HG02870 (cell line): ENCODE measurements at regions not wholly inside any gene's neighbourhood (a gene's known extent, or its start where the extent isn't known, plus 50 kb on each side); places are given as distances from the start of the nearest gene placed in this dataset.
A peak's percentile ranks its signal among the peaks of the same experiment; 100 is the strongest.

ENCODE experiments used
- ATAC-seq: cut with Tn5 transposase; IDR thresholded peaks from one replicate; pipeline ENCODE4 v1.9.1; 2021; ENCODE audit warnings: mild to moderate bottlenecking, moderate library complexity; ENCODE audit not compliant: unreplicated experiment

DNA sequence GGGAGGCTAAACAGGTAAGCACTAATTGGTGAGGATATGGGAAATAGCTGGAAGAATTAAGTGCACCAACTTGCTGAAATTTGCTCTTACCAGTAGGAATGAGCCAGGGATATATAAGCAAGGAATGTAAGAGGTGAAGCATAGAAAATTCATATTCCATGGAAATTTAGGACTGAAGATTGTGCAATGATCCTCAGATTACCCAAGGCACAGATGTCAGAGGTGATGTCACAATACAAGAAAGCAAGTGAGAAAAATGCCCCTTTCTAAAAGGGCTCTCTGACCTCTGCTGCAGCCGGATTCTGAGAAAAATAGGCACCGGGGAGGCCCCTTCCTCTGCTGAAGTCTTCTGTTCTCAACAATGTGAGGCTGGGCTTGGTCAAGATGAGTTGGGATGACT lies 112.3 kb upstream of the ZNF678 start:
- no peak for ATAC-seq

DNA sequence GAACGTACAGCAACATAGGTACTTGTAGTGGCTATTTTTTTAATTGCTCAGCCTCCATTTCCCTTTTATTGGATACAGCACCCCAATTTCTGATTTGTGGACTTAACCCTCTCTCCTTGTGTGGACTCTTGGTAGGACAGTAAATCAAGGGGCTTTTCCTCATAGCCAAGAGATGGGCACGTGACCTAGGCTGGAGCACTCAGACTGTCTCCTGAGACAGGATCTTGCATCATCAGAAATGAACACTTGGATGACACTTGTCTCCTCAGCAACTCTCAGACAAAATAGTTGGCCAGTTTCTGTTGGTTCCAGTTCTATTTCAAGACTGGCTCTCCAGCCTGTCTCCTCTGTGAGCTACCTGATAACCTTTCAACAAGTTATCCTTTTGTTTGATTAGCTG lies 112.9 kb upstream of the ZNF678 start:
- no peak for ATAC-seq

DNA sequence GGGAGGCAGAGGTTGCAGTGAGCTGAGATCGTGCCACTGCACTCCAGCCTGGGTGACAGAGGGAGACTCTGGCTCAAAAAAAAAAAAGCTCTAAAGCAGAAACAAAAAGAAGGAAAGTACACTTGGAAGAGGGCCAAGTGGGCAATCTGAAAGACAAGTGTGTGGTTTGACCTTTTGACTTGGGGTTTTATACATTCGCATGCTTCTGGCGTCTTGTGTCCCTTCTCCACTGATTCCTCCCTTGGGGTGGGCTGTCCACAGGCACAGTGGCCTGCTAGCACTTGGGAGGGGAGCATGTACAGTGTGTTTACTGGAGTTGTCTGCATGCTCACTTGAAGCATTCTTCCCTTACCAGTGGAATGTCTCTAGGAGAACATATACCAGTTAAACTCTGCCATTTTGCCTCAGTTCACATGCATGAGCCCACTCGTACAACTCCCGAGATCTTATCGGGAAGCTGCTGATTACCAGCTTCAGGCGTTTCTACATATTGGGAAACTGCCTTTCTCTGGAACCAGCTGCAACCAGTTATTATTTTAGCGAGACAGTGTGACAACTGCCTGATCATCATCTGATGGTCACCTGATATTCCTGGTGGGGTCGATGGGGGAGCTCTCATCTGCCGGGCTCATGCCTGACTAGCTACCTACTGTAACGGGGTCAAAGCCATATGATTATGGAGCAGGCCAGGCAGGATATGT lies 113.5 kb upstream of the ZNF678 start:
- no peak for ATAC-seq

DNA sequence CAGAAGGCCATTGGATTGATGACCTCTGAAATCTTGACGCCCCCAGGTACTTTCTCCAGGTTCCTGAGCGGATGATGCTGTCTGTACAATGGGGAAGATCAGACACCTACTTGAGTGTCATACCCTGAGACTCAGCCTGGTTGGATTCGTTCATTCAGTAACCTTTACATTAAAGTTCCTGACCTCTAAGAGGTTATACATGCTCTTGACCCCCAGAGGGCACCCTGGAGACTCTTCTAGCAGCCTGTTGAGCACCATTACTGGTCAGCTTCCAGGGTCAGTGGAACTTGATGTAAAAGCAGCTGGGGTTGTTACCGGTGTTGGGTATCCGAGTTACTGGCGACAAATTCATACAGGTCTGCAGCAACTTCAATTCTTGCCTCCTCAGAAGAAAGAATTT lies 114.3 kb upstream of the ZNF678 start:
- ATAC-seq = peak; percentile 62

DNA sequence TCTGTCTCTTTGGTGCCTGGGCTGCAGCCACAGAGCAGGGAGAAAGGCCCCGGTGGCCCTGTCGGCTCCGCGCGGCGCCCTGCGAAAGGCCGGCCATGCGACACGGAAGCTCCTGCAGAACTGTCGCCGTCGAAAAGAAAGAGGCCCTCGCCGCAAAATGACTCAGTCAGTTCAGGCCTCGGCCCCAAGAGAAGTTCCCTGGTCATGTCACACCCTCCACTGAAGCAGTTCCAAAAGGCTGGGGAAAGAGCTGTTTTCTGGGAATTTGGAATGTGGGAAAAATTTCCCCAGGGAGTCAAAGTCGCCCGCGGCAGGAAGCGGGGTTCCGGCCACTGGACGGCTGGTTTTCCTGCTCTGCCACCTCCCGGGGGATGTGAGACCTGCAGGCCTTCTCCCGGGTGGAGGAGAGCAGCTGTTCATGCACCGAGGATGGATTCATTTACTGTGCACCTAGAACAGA lies 115.8 kb upstream of the ZNF678 start:
- ATAC-seq = no peak

DNA sequence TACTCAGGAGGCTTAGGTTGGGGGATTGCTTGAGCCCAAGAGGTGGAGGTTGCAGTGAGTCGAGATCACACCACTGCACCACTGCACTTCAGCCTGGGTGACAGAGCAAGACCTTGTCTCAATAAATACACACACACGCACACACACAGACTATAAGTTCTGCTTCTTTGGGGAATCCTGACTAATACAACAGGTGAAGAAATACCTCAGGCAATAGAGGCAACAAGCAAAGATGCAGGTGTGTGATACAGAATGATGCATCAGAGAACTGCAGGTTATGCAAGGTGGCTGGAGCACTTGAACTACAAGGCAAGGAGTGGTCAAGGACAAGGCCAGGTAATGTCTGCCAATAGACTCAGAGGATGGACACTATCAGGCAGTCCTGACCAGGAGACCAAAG lies 117.6 kb upstream of the ZNF678 start:
- no peak for ATAC-seq

DNA sequence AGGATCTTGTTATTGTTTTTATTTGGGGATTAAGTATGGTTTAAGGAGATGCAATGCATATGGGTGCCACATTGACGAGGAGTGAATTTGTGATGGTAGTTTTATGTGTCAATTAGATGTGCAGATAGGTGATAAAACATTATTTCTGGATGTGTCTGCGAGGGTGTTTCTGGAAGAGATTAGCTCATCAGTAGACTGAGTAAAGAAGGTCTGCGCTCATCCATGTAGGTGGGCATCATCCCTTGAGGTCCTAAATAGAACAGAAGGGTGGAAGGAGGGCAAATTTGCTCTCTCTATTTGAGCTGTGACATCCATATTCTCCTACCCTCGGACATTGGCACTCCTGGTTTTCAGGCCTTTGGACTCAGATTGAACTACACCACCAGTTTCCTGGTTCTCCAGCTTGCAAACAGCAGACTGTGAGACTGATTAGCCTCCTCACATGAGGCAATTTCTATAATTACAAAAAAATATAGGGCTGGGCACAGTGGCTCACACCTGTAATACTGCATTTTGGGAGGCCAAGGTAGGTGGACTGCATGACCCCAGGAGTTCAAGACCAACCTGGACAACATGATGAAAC lies 118.2 kb upstream of the ZNF678 start:
- no peak for ATAC-seq

DNA sequence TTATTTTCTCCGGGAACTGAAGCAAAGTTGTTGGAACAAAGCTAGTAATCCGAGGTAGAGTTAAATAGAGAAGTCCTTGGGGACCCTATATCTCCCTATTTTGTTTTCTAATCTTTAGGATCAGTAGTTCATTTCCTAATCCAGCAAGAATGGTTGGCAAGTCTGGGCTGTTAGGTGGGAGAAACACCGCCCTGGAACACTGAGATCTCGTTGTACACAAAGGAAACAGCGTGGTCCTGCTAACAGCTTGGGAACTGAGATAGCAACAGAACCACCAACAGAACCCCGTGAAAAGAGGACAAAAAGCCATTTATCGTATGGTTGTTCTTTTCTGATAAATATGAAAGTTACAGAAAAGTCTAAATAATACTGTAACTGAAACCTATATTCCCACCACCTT lies 121.9 kb upstream of the CDC42BPA start:
- ATAC-seq = no peak

DNA sequence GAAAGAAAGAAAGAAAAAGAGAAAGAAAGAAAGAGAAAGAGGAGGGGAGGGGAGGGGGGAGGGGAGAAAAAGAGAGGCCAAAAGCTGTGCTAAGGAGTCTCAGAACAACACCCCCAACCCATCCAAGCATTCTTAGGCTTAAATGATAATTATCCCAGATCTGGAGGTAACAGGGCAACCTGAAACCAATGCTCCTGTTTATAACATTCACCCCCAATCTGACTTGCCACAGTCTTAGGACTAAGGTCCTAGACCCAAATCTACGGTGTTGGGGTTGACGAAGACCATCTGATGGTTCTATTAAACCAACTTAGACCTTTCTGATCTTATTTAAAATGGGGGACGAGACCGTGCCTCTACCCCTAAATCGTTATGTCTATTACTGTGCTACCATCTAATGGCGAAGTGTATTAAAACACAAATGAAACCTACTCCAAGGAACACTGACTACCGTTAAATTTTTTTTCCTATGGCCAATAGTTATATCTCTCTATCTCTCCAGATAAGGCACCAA lies 119.3 kb upstream of the CDC42BPA start:
- ATAC-seq = no peak

DNA sequence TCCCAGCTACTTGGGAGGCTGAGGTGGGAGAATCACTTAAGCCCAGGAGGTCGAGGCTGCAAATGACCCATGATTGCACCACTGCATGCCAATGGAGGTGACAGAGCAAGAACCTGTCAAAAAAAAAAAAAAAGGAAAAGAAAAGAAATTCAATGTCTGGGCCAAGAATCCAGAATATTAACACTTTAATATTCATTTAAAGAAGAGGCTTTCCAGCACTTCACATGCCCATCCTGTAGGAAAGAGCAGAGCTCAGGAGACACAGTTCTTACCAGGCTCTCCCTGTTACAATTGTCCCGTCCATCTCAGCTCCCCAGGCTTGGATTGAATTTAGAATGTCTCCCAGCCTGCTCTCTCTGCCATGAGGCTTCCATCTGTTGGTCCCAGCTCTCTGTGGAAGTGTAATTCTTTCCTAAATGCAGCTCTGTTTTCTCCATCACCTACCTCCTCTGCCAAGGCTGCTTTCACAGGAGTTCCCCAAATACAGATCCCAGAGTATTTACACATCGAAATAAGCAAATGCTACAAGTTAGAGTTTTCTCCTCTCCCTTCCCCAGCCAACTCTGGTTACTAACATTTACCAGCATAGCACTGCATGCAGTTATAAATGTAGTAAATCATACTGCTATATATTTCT lies 116.6 kb upstream of the CDC42BPA start:
- ATAC-seq = no peak

DNA sequence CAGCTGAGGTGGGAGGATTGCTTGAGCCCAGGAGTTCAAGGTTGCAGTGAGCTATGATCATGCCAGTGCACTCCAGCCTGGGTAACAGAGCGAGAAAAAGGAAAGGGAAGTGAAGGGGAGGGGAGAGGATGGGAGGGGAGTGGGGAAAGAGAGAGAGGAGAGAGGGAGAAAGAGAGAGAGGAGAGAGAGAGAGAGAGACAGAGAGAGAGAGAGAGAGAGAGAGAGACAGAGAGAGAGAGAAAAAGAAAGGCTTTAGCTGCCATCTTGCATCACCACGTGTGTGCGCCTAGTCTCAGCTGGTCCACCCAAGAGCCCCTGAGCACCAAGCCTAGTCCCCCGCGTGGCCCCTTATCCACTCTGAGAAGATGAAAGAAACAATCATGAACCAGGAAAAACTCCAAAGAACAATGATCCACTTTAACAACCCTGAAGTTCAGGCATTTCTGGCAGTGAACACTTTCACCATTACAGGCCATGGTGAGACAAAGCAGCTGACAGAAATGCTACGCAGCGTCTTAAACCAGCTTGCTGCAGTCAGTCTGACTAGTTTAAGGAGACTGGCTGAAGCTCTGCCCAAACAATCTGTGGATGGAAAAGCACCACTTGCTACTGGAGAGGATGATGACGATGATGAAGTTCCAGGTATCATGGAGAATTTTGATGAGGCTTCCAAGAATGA lies 115.5 kb upstream of the CDC42BPA start:
- no peak for ATAC-seq

DNA sequence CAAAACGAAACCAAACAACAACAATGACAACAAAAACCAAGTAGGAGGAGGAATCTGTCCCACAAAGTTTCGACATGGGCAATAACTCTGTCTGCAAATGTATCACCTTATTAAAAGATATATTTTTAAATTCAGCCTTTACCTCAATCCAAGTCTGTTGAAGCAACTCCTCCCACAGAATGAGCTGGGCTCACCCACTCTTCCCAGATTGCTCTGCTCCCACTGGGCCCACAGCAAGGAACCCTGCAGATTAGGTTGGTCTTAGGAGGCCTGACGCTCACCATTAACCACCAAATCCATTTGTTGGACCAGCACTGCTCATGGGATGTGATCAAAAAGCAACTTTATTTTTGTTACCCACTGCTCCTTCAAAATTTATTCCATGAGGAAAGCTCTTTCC lies 114.7 kb upstream of the CDC42BPA start:
- ATAC-seq = no peak

DNA sequence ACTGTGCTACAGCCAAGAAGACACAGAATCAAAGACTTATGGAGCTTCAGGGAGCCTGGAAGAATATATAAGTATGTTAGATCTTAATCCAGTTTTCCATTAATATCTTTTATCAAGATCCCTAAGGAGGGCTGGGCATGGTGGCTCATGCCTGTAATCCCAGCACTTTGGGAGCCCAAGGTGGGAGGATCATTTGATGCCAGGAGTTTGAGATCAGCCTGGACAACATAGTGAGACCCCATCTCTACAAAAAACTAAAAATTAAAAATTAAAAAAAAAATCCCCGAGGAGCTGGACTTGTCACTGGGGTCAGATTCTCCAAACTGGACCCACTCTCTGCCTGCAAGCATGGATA lies 113.9 kb upstream of the CDC42BPA start:
- ATAC-seq = no peak

DNA sequence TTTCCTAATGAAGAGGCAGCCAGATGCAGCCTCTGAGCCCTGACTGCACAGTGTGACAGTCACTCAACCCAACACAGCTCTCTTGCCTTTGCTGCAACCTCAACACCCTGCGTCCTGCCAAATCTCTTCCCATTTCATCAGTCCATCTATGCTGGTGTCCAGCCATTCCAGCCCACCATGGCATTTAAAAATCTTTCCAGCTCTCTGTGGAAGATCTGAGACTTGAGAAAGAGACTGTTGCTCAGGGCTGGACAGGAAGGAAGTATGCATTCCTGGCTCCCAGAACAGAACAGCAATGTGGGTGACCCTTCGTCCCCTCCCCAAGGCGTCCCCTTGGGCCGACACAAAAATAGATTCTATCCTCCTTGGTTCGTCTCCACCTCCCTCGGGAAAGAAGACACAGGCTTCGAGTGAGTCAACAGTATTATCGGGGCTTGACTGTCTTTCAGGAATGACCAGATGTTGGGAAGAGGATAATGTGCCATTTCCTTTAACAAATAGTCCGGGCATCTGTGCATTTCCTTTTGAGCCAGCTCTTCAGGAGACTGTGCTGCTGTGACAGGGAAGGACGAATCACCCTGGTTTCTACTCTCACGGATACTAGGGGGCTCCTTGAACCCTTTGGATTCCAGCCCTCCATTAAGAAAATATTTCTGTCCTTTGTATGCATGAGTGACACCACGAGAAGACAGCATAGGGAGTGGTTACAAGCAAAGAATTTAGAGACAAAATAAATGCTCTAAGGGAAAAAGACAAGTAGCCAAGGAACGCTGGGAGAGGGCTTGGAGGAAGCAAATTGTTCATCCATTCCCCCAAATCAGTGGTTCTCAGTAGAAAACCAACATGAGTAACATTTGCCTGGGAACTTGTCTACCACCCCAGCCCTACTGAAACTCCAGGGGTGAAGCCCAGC lies 111.4 kb upstream of the CDC42BPA start:
- ATAC-seq = no peak

DNA sequence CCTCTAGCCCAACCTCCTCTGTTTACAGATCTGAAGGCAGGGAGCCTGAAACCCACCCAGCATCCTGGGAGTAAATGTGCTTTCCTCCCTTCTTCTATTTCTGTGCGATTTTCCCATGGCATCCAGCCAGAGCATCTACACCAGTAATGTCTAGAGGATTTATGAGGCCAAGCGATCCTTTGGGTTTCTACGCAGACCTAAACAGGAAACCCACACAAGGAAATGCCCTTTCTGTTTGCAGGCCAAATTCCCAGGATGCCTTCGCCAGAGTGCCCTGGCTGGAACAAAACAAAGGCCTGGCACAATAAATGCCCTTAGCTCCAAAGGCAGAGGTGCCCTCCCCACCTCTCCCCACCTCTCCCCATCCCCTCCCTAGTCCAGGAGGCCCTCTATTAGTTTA lies 110.5 kb upstream of the CDC42BPA start:
- ATAC-seq = no peak

DNA sequence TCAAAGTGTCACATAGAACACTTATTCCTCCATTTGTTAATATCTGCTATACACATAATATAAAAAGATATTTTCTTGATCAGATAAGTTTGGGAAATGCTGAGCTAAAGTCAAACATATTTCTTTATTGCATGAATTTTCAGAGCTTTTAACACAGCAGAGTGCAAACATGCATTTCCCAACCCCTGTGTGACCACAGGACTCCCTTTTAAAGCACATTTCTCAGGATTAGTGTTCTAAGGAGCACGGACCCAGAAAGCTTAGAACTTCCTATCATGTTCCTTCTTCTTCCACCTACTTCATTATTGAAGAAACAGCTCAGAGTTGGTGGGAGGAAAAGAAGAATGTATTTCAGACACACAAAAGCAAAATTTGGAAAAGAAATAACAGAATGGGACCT lies 109.1 kb upstream of the CDC42BPA start:
- no peak for ATAC-seq

DNA sequence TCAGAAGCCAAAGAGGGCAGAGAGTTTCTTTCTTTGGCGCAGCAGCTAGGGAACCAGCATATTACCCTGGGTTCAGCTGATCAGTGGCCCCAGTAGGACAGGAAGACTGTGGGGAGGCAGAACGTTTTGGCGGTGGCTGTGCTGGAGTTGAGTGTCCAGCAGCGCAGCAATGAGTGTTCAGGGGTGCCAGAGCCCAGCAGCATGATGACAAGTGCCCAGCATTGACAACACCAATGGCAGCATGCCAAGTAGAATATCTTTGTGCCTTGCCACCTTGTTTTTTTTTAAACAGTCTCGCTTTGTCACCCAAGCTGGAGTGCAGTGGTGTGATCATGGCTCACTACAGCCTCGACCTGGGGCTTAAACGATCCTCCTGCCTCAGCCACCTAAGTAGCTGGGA lies 106.7 kb upstream of the CDC42BPA start:
- no peak for ATAC-seq

DNA sequence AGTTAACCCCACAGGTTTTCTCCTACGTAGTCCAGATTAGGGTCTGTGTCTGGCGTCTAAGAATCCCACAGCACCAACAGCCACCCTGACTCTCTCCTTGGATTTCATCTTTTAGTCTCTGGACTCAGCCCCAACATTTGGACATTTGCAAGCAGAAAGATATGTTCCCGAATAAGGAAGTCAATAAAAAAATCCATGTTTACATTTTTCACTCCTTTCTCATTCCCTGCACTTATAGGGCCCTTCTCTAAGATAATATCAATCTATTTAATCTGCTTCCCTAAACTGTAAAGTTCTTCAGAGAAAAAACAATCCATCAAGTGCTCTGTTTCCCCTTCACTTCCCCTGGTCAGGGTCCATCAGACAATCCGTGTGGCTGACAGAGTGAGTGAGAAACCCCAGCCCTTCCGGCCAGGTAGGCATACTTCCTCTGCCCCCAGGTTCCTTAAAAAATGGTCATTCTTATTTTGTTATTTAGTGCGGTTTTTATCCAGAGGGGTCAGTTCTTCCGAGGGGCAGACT lies 105.9 kb upstream of the CDC42BPA start:
- no peak for ATAC-seq

DNA sequence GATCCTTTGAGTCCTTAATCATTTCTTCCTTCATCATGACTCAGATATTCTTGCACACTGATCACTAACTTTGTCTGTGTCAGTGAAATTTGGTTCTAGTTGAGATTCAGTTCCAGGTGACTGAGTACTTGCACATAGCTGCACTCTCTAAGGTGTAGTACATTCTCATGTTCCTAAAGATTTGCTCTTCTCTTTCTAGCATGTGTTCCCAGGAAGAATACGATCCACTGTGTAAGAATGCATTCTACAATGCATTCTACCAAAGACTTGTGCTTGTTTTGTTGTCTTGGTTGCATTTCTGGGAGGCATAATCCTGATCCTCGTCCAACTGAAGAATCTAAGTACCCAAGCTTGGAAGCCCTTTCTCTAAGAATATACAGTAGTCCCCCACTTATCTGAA lies 104.3 kb upstream of the CDC42BPA start:
- ATAC-seq = no peak

DNA sequence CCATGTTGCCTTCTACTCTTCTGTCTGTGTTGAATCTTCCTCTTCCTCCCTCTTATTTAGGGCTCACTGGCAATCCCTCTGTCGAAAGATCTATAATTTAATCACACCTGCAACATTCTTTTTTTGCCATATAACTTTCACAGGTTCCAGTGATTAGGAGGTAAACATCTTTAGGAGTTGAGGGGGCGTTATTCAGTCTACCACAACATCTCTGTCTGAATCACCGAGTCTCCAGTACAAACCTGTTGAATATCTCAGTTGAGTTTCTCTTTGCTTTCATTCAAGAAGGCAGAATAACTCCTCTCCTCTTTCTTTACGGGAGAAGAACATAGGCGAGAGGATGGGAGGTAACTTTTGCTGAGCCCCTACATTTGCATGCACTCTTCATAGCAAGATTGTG lies 101.9 kb upstream of the CDC42BPA start:
- ATAC-seq = no peak
